SK-N-SH (cell line): ENCODE measurements at regions not wholly inside any gene's neighbourhood (a gene's known extent, or its start where the extent isn't known, plus 50 kb on each side); places are given as distances from the start of the nearest gene placed in this dataset.

Source experiments
- CTCF ChIA-PET: fragments of 300-600, 350-600 bp; formaldehyde crosslinking; extraction: SDS; loops from one replicate; lab custom pipeline; 2021; lab: Yijun Ruan, JAX
- POLR2A ChIA-PET: fragments of 350-600 bp; sonication (Branson Sonifier 250); formaldehyde crosslinking; extraction: SDS; loops from one replicate; lab custom pipeline; 2020; ENCODE audit warnings: antibody characterized with exemption, inconsistent platforms; lab: Yijun Ruan, JAX
- DNase-seq: peaks from one replicate; pipeline ENCODE4 v3.0.0; 2012
- H2AFZ ChIP-seq: fragments of 200-600 bp; sonication (generic); 2 replicates; pipeline ENCODE4 v1.8.1; 2016; ENCODE audit warnings: antibody characterized with exemption, mild to moderate bottlenecking, low read depth
- H3F3A ChIP-seq: fragments of 200-600 bp; sonication (generic); replicated peaks from 2 replicates; pipeline ENCODE3; 2016; ENCODE audit warnings: antibody characterized with exemption, mild to moderate bottlenecking; ENCODE audit not compliant: insufficient read depth
- H3K27ac ChIP-seq, 2 experiments: fragments of 200-500 bp in 1 of 2; fragments of 200-600 bp in 1 of 2; sonication (Bioruptor generic) in 1 of 2; sonication (generic), shearing (Covaris generic) in 1 of 2; 2 replicates each; pipeline versions ENCODE4 v1.5.1 to v1.6.1; 2014 to 2016; ENCODE audit warnings: low read depth in 2 of 2, inconsistent platforms in 1 of 2, low read length in 1 of 2, mild to moderate bottlenecking in 1 of 2, mixed read lengths in 1 of 2
- H3K27me3 ChIP-seq: fragments of 200-600 bp; sonication (generic), shearing (Covaris generic); 2 replicates; pipeline ENCODE4 v1.6.1; 2016; ENCODE audit warnings: mixed run types; ENCODE audit not compliant: insufficient read depth
- H3K36me3 ChIP-seq, 2 experiments: fragments of 200-500 bp in 1 of 2; fragments of 200-600 bp in 1 of 2; sonication (Bioruptor generic) in 1 of 2; sonication (generic) in 1 of 2; replicated peaks in 1 of 2; 2 replicates each; pipeline versions ENCODE3 to v1.5.1; 2014 to 2016; ENCODE audit warnings: low read length in 1 of 2, mild to moderate bottlenecking in 1 of 2; ENCODE audit not compliant: insufficient read depth in 2 of 2, control insufficient read depth in 1 of 2
- H3K4me1 ChIP-seq, 2 experiments: fragments of 200-500 bp in 1 of 2; fragments of 200-600 bp in 1 of 2; sonication (Bioruptor generic) in 1 of 2; sonication (generic), shearing (Covaris generic) in 1 of 2; 2 replicates each; pipeline versions ENCODE4 v1.5.1 to v1.6.1; 2014 to 2016; ENCODE audit warnings: low read depth in 1 of 2, low read length in 1 of 2, mixed run types in 1 of 2; ENCODE audit not compliant: insufficient read depth in 2 of 2, control insufficient read depth in 1 of 2
- H3K4me2 ChIP-seq: fragments of 200-600 bp; sonication (generic), shearing (Covaris generic); 2 replicates; pipeline ENCODE4 v1.6.1; 2017; ENCODE audit warnings: mixed run types
- H3K4me3 ChIP-seq, 2 experiments: fragments of 200-500 bp in 1 of 2; fragments of 200-600 bp in 1 of 2; sonication (Bioruptor generic) in 1 of 2; sonication (generic), shearing (Covaris generic) in 1 of 2; 2 replicates each; pipeline versions ENCODE4 v1.5.1 to v1.8.1; 2014 to 2016; ENCODE audit warnings: low read depth in 2 of 2, inconsistent platforms in 1 of 2, low read length in 1 of 2, mild to moderate bottlenecking in 1 of 2, mixed read lengths in 1 of 2, moderate library complexity in 1 of 2
- H3K79me2 ChIP-seq: fragments of 200-600 bp; sonication (generic); 2 replicates; pipeline ENCODE4 v1.8.1; 2017; ENCODE audit warnings: mild to moderate bottlenecking; ENCODE audit not compliant: insufficient read depth
- H3K9ac ChIP-seq: fragments of 200-600 bp; sonication (generic); 2 replicates; pipeline ENCODE4 v1.6.1; 2017; ENCODE audit warnings: mixed run types
- H3K9me2 ChIP-seq: fragments of 200-600 bp; sonication (generic); 2 replicates; pipeline ENCODE4 v1.6.1; 2017; ENCODE audit warnings: mixed run types
- H3K9me3 ChIP-seq: fragments of 200-600 bp; sonication (generic); 2 replicates; pipeline ENCODE4 v1.6.1; 2017; ENCODE audit warnings: mixed run types, mild to moderate bottlenecking, moderate library complexity
- H4K20me1 ChIP-seq: fragments of 200-600 bp; sonication (generic); 2 replicates; pipeline ENCODE4 v1.6.1; 2017; ENCODE audit warnings: mild to moderate bottlenecking, mixed run types; ENCODE audit not compliant: insufficient read depth
- ELF1 ChIP-seq: IDR thresholded peaks from 2 replicates; pipeline ENCODE4 v1.4.0; 2012
- EP300 ChIP-seq, 2 experiments: IDR thresholded peaks; 2 replicates each; pipeline versions ENCODE4 v1.4.0 to v1.6.1; 2012; ENCODE audit warnings: borderline replicate concordance in 1 of 2, low read depth in 1 of 2, low read length in 1 of 2
- FOSL2 ChIP-seq: IDR thresholded peaks from 2 replicates; pipeline ENCODE4 v1.4.0; 2012; ENCODE audit warnings: low read depth, mild to moderate bottlenecking, moderate library complexity, borderline replicate concordance
- FOXJ3 ChIP-seq: sonication (generic); formaldehyde crosslinking; IDR thresholded peaks from 2 replicates; pipeline ENCODE4 v1.5.1; 2020; ENCODE audit warnings: mild to moderate bottlenecking, missing genetic modification reagents
- FOXM1 ChIP-seq: IDR thresholded peaks from 2 replicates; pipeline ENCODE4 v1.4.0; 2012; ENCODE audit warnings: low read depth, mild to moderate bottlenecking
- JUND ChIP-seq: IDR thresholded peaks from 2 replicates; pipeline ENCODE4 v1.4.0; 2012
- MAX ChIP-seq: IDR thresholded peaks from 2 replicates; pipeline ENCODE4 v1.4.0; 2012; ENCODE audit warnings: low read depth
- MEF2A ChIP-seq: IDR thresholded peaks from 2 replicates; pipeline ENCODE4 v1.4.0; 2012; ENCODE audit warnings: low read depth, borderline replicate concordance
- MXI1 ChIP-seq: IDR thresholded peaks from 2 replicates; pipeline ENCODE4 v1.6.1; 2012; ENCODE audit warnings: mild to moderate bottlenecking, low read depth, low read length, improper control_type of control experiment
- POLR2AphosphoS5 ChIP-seq: IDR thresholded peaks from 2 replicates; pipeline ENCODE4 v1.6.1; 2012; ENCODE audit warnings: low read depth, low read length
- RAD21 ChIP-seq: IDR thresholded peaks from 2 replicates; pipeline ENCODE4 v1.6.1; 2012; ENCODE audit warnings: mild to moderate bottlenecking, low read length
- RXRA ChIP-seq: IDR thresholded peaks from 2 replicates; pipeline ENCODE4 v1.4.0; 2012; ENCODE audit warnings: low read depth, mild to moderate bottlenecking, borderline replicate concordance
- SMC3 ChIP-seq: IDR thresholded peaks from 2 replicates; pipeline ENCODE4 v1.6.1; 2012; ENCODE audit warnings: low read depth, low read length, improper control_type of control experiment
- TAF1 ChIP-seq: IDR thresholded peaks from 2 replicates; pipeline ENCODE4 v1.6.1; 2012; ENCODE audit warnings: low read depth, mild to moderate bottlenecking, low read length, moderate library complexity, borderline replicate concordance
- TCF12 ChIP-seq: IDR thresholded peaks from 2 replicates; pipeline ENCODE4 v1.4.0; 2012
- TEAD4 ChIP-seq: IDR thresholded peaks from 2 replicates; pipeline ENCODE4 v1.4.0; 2012; ENCODE audit warnings: mild to moderate bottlenecking, borderline replicate concordance; ENCODE audit not compliant: insufficient read depth
- USF1 ChIP-seq: IDR thresholded peaks from 2 replicates; pipeline ENCODE4 v1.4.0; 2012; ENCODE audit warnings: low read depth, borderline replicate concordance
- YY1 ChIP-seq: IDR thresholded peaks from 2 replicates; pipeline ENCODE4 v1.4.0; 2012; ENCODE audit warnings: low read depth, mild to moderate bottlenecking
- WGBS: methylation state at CpG from one replicate; pipeline ENCODE4 v1.1.6; 2017; ENCODE audit warnings: low lambda C conversion rate; 5-methylcytosine and 5-hydroxymethylcytosine counted together
- TF ChIP-seq, protein P1 (sequence below): IDR thresholded peaks from 2 replicates; pipeline ENCODE4; 2012
- TF ChIP-seq, protein P2 (sequence below): fragments of 200-600 bp; sonication (generic); IDR thresholded peaks from 2 replicates; pipeline ENCODE4 v1.6.1; 2017; ENCODE audit warnings: antibody characterized with exemption, mild to moderate bottlenecking, moderate library complexity
- TF ChIP-seq, protein P3 (sequence below): fragments of 150-350 bp; IDR thresholded peaks from 2 replicates; pipeline ENCODE4 v1.6.1; 2016; ENCODE audit warnings: mild to moderate bottlenecking, low read depth, low read length

DNA sequence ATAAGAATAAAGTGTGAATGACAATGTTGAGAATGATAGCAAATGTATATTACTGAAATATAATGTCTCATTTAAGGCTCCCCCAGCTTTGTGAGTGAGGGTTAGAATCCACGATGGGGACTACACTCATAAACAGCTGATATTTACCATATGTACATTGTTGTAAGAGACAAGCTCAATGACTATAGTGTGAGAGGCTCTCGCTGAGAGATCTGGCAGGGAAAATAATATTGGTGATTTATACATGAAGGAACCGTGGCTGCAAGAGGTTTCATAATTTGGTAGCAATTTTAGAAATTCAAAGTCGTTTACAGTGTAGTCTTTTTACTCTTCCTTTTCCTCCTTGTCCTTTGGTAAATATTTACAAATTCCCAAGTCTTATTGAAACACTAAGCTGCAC, 342.2 kb upstream of the AKR1E2 start:
- Histone ChIP-seq H4K20me1 (no peaks in the 10 kb centered on the region), H3K36me3 (no peaks in the 10 kb centered on the region), H3K4me1 (no peaks in the 10 kb centered on the region), H3K9ac (no peak overlapping the region), H3K27ac (no peak overlapping the region), H3F3A (no peaks in the 10 kb centered on the region), H3K79me2 (no peaks in the 10 kb centered on the region), H3K27me3 (no peaks in the 10 kb centered on the region), H2AFZ (no peak overlapping the region), H3K9me3 (no peaks in the 10 kb centered on the region), H3K4me3 (no peak overlapping the region), H3K4me2 (no peak overlapping the region), H3K9me2 (no peaks in the 10 kb centered on the region)
- POLR2A ChIA-PET, result no interaction called here
- DNase-seq, result no peak
- TF ChIP-seq USF1 (no peak), EP300 (IDR thresholded peaks at IDR 0.05; ENCODE audit: borderline replicate concordance in 1 of 2, low read depth in 1 of 2, low read length in 1 of 2) (no peak)
- 74% methylated on average over 4 of the region's 4 CpGs for WGBS
- CTCF ChIA-PET, result no interaction called here

DNA sequence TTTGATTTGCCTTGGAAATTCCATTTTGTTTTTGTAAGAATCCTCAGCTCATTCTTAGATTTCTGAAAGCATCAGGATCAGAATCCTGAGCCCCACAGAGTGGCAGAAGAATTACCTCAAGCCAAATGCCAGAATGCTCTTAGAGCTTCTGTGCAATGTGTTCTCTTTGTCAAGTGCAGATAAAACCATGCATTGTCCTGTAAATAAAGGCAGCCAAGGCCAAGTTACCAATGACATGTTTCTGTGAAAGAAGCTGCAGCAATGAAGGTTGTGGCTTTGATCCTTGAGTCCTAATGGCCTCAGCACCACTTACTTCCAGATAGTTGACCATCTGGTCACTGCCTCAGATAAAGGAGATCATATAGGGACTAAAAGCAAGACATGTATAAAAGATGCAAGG, 343.3 kb upstream of the AKR1E2 start:
- no peaks in the 10 kb centered on the region for H3K27me3 ChIP-seq
- POLR2A ChIA-PET, result no interaction called here
- H2AFZ ChIP-seq, result no peak overlapping the region
- H3K9ac ChIP-seq, result no peak overlapping the region
- H3F3A ChIP-seq, result no peaks in the 10 kb centered on the region
- H3K27ac ChIP-seq, result no peak overlapping the region
- no peaks in the 10 kb centered on the region for H3K4me1 ChIP-seq
- H3K9me3 ChIP-seq, result no peaks in the 10 kb centered on the region
- H3K79me2 ChIP-seq, result no peaks in the 10 kb centered on the region
- CTCF ChIA-PET, result no interaction called here
- H4K20me1 ChIP-seq, result no peaks in the 10 kb centered on the region
- no peak overlapping the region for H3K4me2 ChIP-seq
- no peaks in the 10 kb centered on the region for H3K9me2 ChIP-seq
- H3K4me3 ChIP-seq, result no peak overlapping the region
- H3K36me3 ChIP-seq, result no peaks in the 10 kb centered on the region
- DNase-seq, result no peak
- no peak for TF ChIP-seq FOSL2
- TF ChIP-seq ELF1, result no peak
- TF ChIP-seq YY1, result no peak
- no peak for TF ChIP-seq RXRA
- TF ChIP-seq RAD21, result no peak
- TF ChIP-seq, protein P1, sequence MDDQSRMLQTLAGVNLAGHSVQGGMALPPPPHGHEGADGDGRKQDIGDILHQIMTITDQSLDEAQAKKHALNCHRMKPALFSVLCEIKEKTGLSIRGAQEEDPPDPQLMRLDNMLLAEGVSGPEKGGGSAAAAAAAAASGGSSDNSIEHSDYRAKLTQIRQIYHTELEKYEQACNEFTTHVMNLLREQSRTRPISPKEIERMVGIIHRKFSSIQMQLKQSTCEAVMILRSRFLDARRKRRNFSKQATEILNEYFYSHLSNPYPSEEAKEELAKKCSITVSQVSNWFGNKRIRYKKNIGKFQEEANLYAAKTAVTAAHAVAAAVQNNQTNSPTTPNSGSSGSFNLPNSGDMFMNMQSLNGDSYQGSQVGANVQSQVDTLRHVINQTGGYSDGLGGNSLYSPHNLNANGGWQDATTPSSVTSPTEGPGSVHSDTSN, result no peak
- no peak for TF ChIP-seq TAF1
- no peak for TF ChIP-seq SMC3
- TF ChIP-seq MAX, result no peak
- TF ChIP-seq, protein P2, sequence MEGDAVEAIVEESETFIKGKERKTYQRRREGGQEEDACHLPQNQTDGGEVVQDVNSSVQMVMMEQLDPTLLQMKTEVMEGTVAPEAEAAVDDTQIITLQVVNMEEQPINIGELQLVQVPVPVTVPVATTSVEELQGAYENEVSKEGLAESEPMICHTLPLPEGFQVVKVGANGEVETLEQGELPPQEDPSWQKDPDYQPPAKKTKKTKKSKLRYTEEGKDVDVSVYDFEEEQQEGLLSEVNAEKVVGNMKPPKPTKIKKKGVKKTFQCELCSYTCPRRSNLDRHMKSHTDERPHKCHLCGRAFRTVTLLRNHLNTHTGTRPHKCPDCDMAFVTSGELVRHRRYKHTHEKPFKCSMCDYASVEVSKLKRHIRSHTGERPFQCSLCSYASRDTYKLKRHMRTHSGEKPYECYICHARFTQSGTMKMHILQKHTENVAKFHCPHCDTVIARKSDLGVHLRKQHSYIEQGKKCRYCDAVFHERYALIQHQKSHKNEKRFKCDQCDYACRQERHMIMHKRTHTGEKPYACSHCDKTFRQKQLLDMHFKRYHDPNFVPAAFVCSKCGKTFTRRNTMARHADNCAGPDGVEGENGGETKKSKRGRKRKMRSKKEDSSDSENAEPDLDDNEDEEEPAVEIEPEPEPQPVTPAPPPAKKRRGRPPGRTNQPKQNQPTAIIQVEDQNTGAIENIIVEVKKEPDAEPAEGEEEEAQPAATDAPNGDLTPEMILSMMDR, result no peak
- no peak for TF ChIP-seq MXI1
- TF ChIP-seq TCF12, result no peak
- TF ChIP-seq FOXJ3, result no peak
- no peak for TF ChIP-seq MEF2A
- TF ChIP-seq, protein P3, sequence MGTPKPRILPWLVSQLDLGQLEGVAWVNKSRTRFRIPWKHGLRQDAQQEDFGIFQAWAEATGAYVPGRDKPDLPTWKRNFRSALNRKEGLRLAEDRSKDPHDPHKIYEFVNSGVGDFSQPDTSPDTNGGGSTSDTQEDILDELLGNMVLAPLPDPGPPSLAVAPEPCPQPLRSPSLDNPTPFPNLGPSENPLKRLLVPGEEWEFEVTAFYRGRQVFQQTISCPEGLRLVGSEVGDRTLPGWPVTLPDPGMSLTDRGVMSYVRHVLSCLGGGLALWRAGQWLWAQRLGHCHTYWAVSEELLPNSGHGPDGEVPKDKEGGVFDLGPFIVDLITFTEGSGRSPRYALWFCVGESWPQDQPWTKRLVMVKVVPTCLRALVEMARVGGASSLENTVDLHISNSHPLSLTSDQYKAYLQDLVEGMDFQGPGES, result no peak
- TF ChIP-seq TEAD4, result no peak
- TF ChIP-seq FOXM1, result no peak
- no peak for TF ChIP-seq POLR2AphosphoS5
- TF ChIP-seq JUND, result no peak
